Thyroid gland (tissue), 4 donors: ENCODE measurements at regions not wholly inside any gene's neighbourhood (a gene's known extent, or its start where the extent isn't known, plus 50 kb on each side); places are given as distances from the start of the nearest gene placed in this dataset.

Source experiments
- CTCF ChIP-seq, 6 experiments: fragments of 200-600 bp in 3 of 6; fragments of 450-650 bp in 3 of 6; sonication (generic) in 3 of 6; IDR thresholded peaks; one replicate each; pipeline ENCODE4 v1.5.1; 2016 to 2019; ENCODE audit warnings: antibody characterized with exemption in 6 of 6, mild to moderate bottlenecking in 2 of 6, inconsistent platforms in 1 of 6, moderate library complexity in 1 of 6
- POLR2A ChIP-seq, 2 donors: fragments of 450-650 bp; IDR thresholded peaks; one replicate each; pipeline ENCODE4 v1.6.1; 2017; ENCODE audit warnings: antibody characterized with exemption in 2 of 2, mild to moderate bottlenecking in 2 of 2, moderate library complexity in 1 of 2

GRCh38 chr10:29157321-29157720 lies 131.5 kb upstream of the LYZL1 start:
- TF ChIP-seq POLR2A (IDR thresholded peaks at IDR 0.05) (no peak), CTCF (IDR thresholded peaks at IDR 0.05) (no peak)
